GM23338 (cell line): ENCODE measurements at regions not wholly inside any gene's neighbourhood (a gene's known extent, or its start where the extent isn't known, plus 50 kb on each side); places are given as distances from the start of the nearest gene placed in this dataset.

Experiments
- ATAC-seq: fragments of 200-7000 bp; cut with Tn5 transposase; 3 replicates; pipeline ENCODE4 v1.9.1; 2020
- DNase-seq: peaks from one replicate; pipeline ENCODE4 v3.0.0-alpha.2; 2015; ENCODE audit warnings: low spot score
- H2AFZ ChIP-seq: fragments of 200-600 bp; sonication (generic); 2 replicates; pipeline ENCODE4 v1.8.0; 2016; ENCODE audit warnings: antibody characterized with exemption, mild to moderate bottlenecking, moderate library complexity
- H3F3A ChIP-seq: fragments of 200-600 bp; sonication (generic); replicated peaks from 2 replicates; pipeline ENCODE4 v1.8.0; 2017; ENCODE audit warnings: antibody characterized with exemption, mixed run types, low read depth
- H3K27ac ChIP-seq: fragments of 200-600 bp; sonication (generic); 2 replicates; pipeline ENCODE4 v1.6.1; 2016; ENCODE audit warnings: low read depth
- H3K27me3 ChIP-seq: fragments of 200-600 bp; sonication (generic); 2 replicates; pipeline ENCODE4 v1.8.0; 2016; ENCODE audit warnings: mild to moderate bottlenecking, mixed run types, moderate library complexity; ENCODE audit not compliant: insufficient read depth
- H3K36me3 ChIP-seq: fragments of 200-600 bp; sonication (generic); 2 replicates; pipeline ENCODE4 v1.8.0; 2016; ENCODE audit warnings: mild to moderate bottlenecking; ENCODE audit not compliant: insufficient read depth
- H3K4me1 ChIP-seq: fragments of 200-600 bp; sonication (generic); 2 replicates; pipeline ENCODE4 v1.8.0; 2016; ENCODE audit warnings: mild to moderate bottlenecking, moderate library complexity; ENCODE audit not compliant: insufficient read depth
- H3K4me2 ChIP-seq: fragments of 200-600 bp; sonication (generic); 2 replicates; pipeline ENCODE4 v1.7.1; 2017; ENCODE audit warnings: mixed run types
- H3K4me3 ChIP-seq: fragments of 200-600 bp; sonication (generic); 2 replicates; pipeline ENCODE4 v1.6.1; 2016; ENCODE audit warnings: mixed run types
- H3K79me2 ChIP-seq: fragments of 200-600 bp; sonication (generic); replicated peaks from 2 replicates; pipeline ENCODE4 v1.8.0; 2017; ENCODE audit warnings: mild to moderate bottlenecking; ENCODE audit not compliant: insufficient read depth
- H3K9me2 ChIP-seq: fragments of 200-600 bp; sonication (generic); 2 replicates; pipeline ENCODE4 v1.8.0; 2017; ENCODE audit not compliant: insufficient read depth
- H4K20me1 ChIP-seq: fragments of 200-600 bp; sonication (generic); replicated peaks from 2 replicates; pipeline ENCODE4 v1.8.0; 2017; ENCODE audit warnings: mild to moderate bottlenecking; ENCODE audit not compliant: insufficient read depth
- H3K27ac Mint-ChIP-seq: 2 replicates; pipeline ENCODE4 v1.8.0; 2020; ENCODE audit warnings: inconsistent platforms, mild to moderate bottlenecking, moderate library complexity, mixed read lengths
- H3K27me3 Mint-ChIP-seq: 3 replicates; pipeline ENCODE4 v1.8.0; 2022; ENCODE audit warnings: low read depth, mild to moderate bottlenecking, moderate library complexity, mixed read lengths, inconsistent platforms; ENCODE audit not compliant: insufficient read depth, poor library complexity
- H3K36me3 Mint-ChIP-seq: 3 replicates; pipeline ENCODE4 v1.8.0; 2021; ENCODE audit warnings: low read depth, mild to moderate bottlenecking, inconsistent platforms, moderate library complexity, mixed read lengths
- H3K4me1 Mint-ChIP-seq: 3 replicates; pipeline ENCODE4 v1.8.0; 2020; ENCODE audit warnings: mild to moderate bottlenecking, inconsistent platforms, mixed read lengths
- H3K4me3 Mint-ChIP-seq: 3 replicates; pipeline ENCODE4 v1.8.0; 2021; ENCODE audit warnings: moderate library complexity, mild to moderate bottlenecking, inconsistent platforms, mixed read lengths
- H3K9me3 Mint-ChIP-seq: 3 replicates; pipeline ENCODE4 v1.8.0; 2020; ENCODE audit warnings: moderate library complexity, mild to moderate bottlenecking, inconsistent platforms, mixed read lengths
- CREB1 ChIP-seq: fragments of 250-450 bp; sonication (Bioruptor Pico); IDR thresholded peaks from 2 replicates; pipeline ENCODE4 v1.5.0; 2020; ENCODE audit warnings: low read depth, mild to moderate bottlenecking, moderate library complexity
- EZH2 ChIP-seq: fragments of 200-600 bp; sonication (generic); IDR thresholded peaks from one replicate; pipeline ENCODE4 v1.8.0; 2017; ENCODE audit warnings: antibody characterized with exemption, mild to moderate bottlenecking, low read depth; ENCODE audit not compliant: unreplicated experiment
- EZH2phosphoT487 ChIP-seq: fragments of 200-600 bp; sonication (generic); IDR thresholded peaks from one replicate; pipeline ENCODE4 v1.8.1; 2018; ENCODE audit warnings: antibody characterized with exemption; ENCODE audit not compliant: unreplicated experiment
- JUNB ChIP-seq: IDR thresholded peaks from one replicate; pipeline ENCODE4 v1.6.1; 2016; ENCODE audit warnings: antibody characterized with exemption; ENCODE audit not compliant: unreplicated experiment
- NANOG ChIP-seq: IDR thresholded peaks from 2 replicates; pipeline ENCODE4 v1.6.1; 2016; ENCODE audit warnings: antibody characterized with exemption, borderline replicate concordance
- POLR2AphosphoS5 ChIP-seq: IDR thresholded peaks from 2 replicates; pipeline ENCODE4 v1.6.1; 2016; ENCODE audit warnings: antibody characterized with exemption, low read depth
- STAT1 ChIP-seq: IDR thresholded peaks from one replicate; pipeline ENCODE4 v1.6.1; 2016; ENCODE audit warnings: antibody characterized with exemption; ENCODE audit not compliant: unreplicated experiment
- ZNF114 ChIP-seq: fragments of 250-450 bp; sonication (Bioruptor Pico); IDR thresholded peaks from 2 replicates; pipeline ENCODE4 v1.5.0; 2020; ENCODE audit warnings: mild to moderate bottlenecking, moderate library complexity
- ZNF331 ChIP-seq: fragments of 250-450 bp; sonication (Bioruptor Pico); IDR thresholded peaks from 2 replicates; pipeline ENCODE4 v1.5.0; 2020; ENCODE audit warnings: low read depth, mild to moderate bottlenecking, moderate library complexity
- TF ChIP-seq, protein P1 (sequence below): IDR thresholded peaks from one replicate; pipeline ENCODE4 v1.6.1; 2018; ENCODE audit warnings: antibody characterized with exemption; ENCODE audit not compliant: unreplicated experiment
- TF ChIP-seq, protein P2 (sequence below): fragments of 250-450 bp; sonication (Bioruptor Pico); IDR thresholded peaks from 2 replicates; pipeline ENCODE4 v1.5.0; 2020; ENCODE audit warnings: mild to moderate bottlenecking, moderate library complexity
- TF ChIP-seq, protein P3 (sequence below), 2 experiments: fragments of 200-600 bp in 1 of 2; sonication (generic) in 1 of 2; conservative IDR thresholded peaks; 2 replicates each; pipeline versions ENCODE4 v1.5.1 to v1.6.1; 2016 to 2017; ENCODE audit warnings: antibody characterized with exemption in 2 of 2, low read depth in 2 of 2, mild to moderate bottlenecking in 2 of 2, moderate library complexity in 1 of 2
- TF ChIP-seq, protein P4 (sequence below): IDR thresholded peaks from 2 replicates; pipeline ENCODE4 v1.6.1; 2016; ENCODE audit warnings: antibody characterized with exemption

DNA sequence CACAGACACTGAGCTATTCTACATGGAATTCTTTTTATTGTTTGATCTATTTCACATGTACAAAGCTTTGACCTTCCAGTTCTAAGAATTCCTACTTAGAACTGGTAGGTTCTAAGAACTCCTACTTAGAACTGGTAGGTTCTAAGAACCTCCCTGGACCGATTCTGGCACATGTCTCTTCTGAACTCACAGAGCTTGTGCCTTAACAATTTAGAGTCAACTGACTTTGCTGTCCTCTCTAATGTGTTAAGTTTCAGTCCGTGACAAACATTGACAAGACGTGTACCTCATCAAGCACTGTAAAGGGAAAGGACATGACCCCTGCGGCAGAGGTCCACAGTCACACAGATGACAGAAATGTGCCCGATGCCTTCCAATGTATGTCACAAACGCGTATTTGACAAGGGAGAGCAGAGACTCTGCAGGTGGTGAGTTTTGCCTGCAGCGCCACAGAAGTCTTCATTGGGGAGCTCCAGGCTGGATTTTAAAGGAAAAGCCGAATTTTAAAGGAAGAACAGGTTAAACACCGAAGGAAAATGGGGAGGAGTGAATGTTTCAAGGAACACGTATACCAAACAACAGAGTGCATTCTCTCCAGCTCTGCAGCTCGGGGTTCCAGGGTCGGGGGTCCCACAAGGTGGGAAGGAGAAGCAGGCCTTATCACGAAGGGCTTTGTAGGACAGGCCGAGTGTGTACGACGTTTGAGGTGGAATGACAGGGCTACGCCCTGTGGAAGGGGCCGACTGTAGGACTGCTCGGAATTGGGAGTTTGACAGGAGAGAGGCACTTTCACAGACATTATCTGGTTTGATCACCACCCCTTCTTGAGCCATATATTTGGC, 161.1 kb upstream of the KLF14 start:
- H3K9me2 ChIP-seq: no peaks in the 10 kb centered on the region
- H2AFZ ChIP-seq: no peak overlapping the region
- H3K27ac ChIP-seq: no peak overlapping the region
- no peak for ATAC-seq
- no peak overlapping the region; the same call in 1 of the 2 replicates for H3K27ac Mint-ChIP-seq
- H3K4me3 ChIP-seq: no peak overlapping the region
- no peak for DNase-seq
- H3K27me3 ChIP-seq: no peaks in the 10 kb centered on the region
- no peaks in the 10 kb centered on the region for H3K27me3 Mint-ChIP-seq
- TF ChIP-seq POLR2AphosphoS5 (no peak), CREB1 (CRISPR knock-in tag) (no peak), EZH2phosphoT487 (no peak), NANOG (no peak), ZNF331 (no peak), EZH2 (no peak), STAT1 (no peak), ZNF114 (CRISPR knock-in tag) (no peak), JUNB (no peak)
- TF ChIP-seq, protein P1, sequence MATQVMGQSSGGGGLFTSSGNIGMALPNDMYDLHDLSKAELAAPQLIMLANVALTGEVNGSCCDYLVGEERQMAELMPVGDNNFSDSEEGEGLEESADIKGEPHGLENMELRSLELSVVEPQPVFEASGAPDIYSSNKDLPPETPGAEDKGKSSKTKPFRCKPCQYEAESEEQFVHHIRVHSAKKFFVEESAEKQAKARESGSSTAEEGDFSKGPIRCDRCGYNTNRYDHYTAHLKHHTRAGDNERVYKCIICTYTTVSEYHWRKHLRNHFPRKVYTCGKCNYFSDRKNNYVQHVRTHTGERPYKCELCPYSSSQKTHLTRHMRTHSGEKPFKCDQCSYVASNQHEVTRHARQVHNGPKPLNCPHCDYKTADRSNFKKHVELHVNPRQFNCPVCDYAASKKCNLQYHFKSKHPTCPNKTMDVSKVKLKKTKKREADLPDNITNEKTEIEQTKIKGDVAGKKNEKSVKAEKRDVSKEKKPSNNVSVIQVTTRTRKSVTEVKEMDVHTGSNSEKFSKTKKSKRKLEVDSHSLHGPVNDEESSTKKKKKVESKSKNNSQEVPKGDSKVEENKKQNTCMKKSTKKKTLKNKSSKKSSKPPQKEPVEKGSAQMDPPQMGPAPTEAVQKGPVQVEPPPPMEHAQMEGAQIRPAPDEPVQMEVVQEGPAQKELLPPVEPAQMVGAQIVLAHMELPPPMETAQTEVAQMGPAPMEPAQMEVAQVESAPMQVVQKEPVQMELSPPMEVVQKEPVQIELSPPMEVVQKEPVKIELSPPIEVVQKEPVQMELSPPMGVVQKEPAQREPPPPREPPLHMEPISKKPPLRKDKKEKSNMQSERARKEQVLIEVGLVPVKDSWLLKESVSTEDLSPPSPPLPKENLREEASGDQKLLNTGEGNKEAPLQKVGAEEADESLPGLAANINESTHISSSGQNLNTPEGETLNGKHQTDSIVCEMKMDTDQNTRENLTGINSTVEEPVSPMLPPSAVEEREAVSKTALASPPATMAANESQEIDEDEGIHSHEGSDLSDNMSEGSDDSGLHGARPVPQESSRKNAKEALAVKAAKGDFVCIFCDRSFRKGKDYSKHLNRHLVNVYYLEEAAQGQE: no peak
- TF ChIP-seq, protein P2, sequence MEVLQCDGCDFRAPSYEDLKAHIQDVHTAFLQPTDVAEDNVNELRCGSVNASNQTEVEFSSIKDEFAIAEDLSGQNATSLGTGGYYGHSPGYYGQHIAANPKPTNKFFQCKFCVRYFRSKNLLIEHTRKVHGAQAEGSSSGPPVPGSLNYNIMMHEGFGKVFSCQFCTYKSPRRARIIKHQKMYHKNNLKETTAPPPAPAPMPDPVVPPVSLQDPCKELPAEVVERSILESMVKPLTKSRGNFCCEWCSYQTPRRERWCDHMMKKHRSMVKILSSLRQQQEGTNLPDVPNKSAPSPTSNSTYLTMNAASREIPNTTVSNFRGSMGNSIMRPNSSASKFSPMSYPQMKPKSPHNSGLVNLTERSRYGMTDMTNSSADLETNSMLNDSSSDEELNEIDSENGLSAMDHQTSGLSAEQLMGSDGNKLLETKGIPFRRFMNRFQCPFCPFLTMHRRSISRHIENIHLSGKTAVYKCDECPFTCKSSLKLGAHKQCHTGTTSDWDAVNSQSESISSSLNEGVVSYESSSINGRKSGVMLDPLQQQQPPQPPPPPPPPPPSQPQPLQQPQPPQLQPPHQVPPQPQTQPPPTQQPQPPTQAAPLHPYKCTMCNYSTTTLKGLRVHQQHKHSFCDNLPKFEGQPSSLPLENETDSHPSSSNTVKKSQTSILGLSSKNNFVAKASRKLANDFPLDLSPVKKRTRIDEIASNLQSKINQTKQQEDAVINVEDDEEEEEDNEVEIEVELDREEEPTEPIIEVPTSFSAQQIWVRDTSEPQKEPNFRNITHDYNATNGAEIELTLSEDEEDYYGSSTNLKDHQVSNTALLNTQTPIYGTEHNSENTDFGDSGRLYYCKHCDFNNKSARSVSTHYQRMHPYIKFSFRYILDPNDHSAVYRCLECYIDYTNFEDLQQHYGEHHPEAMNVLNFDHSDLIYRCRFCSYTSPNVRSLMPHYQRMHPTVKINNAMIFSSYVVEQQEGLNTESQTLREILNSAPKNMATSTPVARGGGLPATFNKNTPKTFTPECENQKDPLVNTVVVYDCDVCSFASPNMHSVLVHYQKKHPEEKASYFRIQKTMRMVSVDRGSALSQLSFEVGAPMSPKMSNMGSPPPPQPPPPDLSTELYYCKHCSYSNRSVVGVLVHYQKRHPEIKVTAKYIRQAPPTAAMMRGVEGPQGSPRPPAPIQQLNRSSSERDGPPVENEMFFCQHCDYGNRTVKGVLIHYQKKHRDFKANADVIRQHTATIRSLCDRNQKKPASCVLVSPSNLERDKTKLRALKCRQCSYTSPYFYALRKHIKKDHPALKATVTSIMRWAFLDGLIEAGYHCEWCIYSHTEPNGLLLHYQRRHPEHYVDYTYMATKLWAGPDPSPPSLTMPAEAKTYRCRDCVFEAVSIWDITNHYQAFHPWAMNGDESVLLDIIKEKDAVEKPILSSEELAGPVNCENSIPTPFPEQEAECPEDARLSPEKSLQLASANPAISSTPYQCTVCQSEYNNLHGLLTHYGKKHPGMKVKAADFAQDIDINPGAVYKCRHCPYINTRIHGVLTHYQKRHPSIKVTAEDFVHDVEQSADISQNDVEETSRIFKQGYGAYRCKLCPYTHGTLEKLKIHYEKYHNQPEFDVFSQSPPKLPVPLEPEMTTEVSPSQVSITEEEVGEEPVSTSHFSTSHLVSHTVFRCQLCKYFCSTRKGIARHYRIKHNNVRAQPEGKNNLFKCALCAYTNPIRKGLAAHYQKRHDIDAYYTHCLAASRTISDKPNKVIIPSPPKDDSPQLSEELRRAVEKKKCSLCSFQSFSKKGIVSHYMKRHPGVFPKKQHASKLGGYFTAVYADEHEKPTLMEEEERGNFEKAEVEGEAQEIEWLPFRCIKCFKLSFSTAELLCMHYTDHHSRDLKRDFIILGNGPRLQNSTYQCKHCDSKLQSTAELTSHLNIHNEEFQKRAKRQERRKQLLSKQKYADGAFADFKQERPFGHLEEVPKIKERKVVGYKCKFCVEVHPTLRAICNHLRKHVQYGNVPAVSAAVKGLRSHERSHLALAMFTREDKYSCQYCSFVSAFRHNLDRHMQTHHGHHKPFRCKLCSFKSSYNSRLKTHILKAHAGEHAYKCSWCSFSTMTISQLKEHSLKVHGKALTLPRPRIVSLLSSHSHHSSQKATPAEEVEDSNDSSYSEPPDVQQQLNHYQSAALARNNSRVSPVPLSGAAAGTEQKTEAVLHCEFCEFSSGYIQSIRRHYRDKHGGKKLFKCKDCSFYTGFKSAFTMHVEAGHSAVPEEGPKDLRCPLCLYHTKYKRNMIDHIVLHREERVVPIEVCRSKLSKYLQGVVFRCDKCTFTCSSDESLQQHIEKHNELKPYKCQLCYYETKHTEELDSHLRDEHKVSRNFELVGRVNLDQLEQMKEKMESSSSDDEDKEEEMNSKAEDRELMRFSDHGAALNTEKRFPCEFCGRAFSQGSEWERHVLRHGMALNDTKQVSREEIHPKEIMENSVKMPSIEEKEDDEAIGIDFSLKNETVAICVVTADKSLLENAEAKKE (CRISPR knock-in tag): no peak
- TF ChIP-seq, protein P3, sequence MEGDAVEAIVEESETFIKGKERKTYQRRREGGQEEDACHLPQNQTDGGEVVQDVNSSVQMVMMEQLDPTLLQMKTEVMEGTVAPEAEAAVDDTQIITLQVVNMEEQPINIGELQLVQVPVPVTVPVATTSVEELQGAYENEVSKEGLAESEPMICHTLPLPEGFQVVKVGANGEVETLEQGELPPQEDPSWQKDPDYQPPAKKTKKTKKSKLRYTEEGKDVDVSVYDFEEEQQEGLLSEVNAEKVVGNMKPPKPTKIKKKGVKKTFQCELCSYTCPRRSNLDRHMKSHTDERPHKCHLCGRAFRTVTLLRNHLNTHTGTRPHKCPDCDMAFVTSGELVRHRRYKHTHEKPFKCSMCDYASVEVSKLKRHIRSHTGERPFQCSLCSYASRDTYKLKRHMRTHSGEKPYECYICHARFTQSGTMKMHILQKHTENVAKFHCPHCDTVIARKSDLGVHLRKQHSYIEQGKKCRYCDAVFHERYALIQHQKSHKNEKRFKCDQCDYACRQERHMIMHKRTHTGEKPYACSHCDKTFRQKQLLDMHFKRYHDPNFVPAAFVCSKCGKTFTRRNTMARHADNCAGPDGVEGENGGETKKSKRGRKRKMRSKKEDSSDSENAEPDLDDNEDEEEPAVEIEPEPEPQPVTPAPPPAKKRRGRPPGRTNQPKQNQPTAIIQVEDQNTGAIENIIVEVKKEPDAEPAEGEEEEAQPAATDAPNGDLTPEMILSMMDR (conservative IDR thresholded peaks at IDR 0.05; ENCODE audit: low read depth in 2 of 2): no peak
- TF ChIP-seq, protein P4, sequence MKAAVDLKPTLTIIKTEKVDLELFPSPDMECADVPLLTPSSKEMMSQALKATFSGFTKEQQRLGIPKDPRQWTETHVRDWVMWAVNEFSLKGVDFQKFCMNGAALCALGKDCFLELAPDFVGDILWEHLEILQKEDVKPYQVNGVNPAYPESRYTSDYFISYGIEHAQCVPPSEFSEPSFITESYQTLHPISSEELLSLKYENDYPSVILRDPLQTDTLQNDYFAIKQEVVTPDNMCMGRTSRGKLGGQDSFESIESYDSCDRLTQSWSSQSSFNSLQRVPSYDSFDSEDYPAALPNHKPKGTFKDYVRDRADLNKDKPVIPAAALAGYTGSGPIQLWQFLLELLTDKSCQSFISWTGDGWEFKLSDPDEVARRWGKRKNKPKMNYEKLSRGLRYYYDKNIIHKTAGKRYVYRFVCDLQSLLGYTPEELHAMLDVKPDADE: no peak
- H3F3A ChIP-seq: no peaks in the 10 kb centered on the region
- no peak overlapping the region for H3K4me2 ChIP-seq
- no peaks in the 10 kb centered on the region; the same call in 1 of the 2 replicates for H3K79me2 ChIP-seq
- no peaks in the 10 kb centered on the region for H3K36me3 ChIP-seq
- peaks cover 35% of the 10 kb centered on the region for H3K4me1 Mint-ChIP-seq
- H3K36me3 Mint-ChIP-seq: peaks cover 2% of the 10 kb centered on the region; the same call in 2 of the 3 replicates
- H4K20me1 ChIP-seq: no peaks in the 10 kb centered on the region; the same call in none of the 2 replicates
- no peak overlapping the region; the same call in 2 of the 3 replicates for H3K4me3 Mint-ChIP-seq
- peaks cover 2% of the 10 kb centered on the region; the same call in 2 of the 3 replicates for H3K9me3 Mint-ChIP-seq
- 0 out of 2 replicates have a peak, but pooled peaks cover 6% of the 10 kb centered on the region for H3K4me1 ChIP-seq
